ENCODE measurements at regions not wholly inside any gene's neighbourhood (a gene's known extent, or its start where the extent isn't known, plus 50 kb on each side); places are given as distances from the start of the nearest gene placed in this dataset.

DNA sequence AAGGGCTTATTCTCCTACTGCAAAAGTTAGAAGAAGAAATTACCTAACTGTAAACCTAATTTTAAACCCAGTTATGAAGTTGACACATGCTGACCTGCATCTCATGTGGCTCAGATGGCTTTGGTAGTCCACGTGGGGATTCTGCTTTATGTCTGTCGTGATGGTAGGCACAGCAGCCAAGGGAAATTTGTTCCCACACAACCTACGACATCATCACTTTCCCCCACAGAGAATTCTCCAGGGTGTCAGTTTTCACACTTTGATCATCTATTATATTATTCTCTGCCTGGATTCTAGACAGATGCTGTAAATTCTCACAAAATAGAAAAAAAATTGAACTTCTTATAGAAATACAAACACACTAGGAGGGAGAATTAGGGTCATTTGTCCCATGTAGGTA lies 70.6 kb downstream of the PTHLH start:
- intact Hi-C loops (cut with micrococcal nuclease) = no loop called here
- no peaks in the 10 kb centered on the region for H3K36me3 ChIP-seq
- no peak for DNase-seq
- no peaks in the 10 kb centered on the region for H3K27me3 ChIP-seq (ENCODE audit: low read depth)
- no peak overlapping the region for H3K27ac ChIP-seq (replicated peaks)
- TF ChIP-seq, protein P1, sequence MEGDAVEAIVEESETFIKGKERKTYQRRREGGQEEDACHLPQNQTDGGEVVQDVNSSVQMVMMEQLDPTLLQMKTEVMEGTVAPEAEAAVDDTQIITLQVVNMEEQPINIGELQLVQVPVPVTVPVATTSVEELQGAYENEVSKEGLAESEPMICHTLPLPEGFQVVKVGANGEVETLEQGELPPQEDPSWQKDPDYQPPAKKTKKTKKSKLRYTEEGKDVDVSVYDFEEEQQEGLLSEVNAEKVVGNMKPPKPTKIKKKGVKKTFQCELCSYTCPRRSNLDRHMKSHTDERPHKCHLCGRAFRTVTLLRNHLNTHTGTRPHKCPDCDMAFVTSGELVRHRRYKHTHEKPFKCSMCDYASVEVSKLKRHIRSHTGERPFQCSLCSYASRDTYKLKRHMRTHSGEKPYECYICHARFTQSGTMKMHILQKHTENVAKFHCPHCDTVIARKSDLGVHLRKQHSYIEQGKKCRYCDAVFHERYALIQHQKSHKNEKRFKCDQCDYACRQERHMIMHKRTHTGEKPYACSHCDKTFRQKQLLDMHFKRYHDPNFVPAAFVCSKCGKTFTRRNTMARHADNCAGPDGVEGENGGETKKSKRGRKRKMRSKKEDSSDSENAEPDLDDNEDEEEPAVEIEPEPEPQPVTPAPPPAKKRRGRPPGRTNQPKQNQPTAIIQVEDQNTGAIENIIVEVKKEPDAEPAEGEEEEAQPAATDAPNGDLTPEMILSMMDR (IDR thresholded peaks at IDR 0.05; ENCODE audit: borderline replicate concordance) = no peak
- no peaks in the 10 kb centered on the region for H3K9me3 ChIP-seq (replicated peaks)
- H3K4me3 ChIP-seq = no peak overlapping the region
- H3K4me1 ChIP-seq = no peaks in the 10 kb centered on the region

DNA sequence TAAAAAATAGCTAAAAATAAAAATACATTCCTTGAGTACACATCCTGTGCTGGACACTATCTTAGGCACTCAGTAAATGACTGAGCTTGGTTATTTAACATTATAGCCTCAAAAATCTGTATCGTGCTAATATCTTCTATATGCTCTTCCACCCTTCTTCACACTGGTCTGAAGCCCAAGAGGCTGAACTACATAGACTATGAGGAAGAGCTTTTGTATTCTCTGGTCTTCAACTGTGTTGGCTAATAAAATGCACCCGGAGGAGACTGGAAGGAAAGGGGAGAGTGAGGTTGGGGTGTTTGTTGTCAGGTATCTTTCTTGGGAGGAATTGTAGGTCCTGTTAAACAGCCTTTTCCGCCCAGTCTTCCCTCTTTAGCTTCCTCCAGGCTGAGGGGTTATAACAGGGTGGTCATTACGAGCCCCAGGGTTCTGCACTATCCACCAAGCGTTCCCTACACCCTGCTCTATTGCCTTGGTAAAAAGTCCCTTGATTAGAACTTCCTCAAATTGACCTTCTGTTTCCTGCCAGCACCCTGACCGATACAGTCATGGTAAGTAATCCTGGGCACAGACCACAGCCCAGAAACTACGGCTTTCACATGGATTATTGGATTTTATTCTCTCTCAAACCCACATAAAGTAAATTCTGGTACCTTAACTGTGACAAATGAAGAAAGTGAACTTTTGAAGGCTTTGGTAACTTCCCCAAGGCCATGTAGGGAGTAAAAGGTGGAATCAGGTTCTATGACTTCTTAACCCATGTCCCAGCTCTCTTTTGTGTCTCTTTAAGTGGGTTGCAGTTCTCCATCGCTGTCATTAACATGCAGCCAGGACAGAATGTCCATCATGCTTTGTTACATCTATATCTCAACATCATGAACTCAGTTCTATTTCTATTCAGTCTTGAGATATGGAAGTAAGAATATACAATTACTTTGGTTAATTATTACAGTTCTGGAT lies 71.3 kb downstream of the PTHLH start:
- Histone ChIP-seq H3K4me1 (no peaks in the 10 kb centered on the region), H3K36me3 (no peaks in the 10 kb centered on the region), H3K4me3 (no peak overlapping the region), H3K27me3 (ENCODE audit: low read depth) (no peaks in the 10 kb centered on the region), H3K9me3 (replicated peaks) (no peaks in the 10 kb centered on the region), H3K27ac (replicated peaks) (no peak overlapping the region)
- intact Hi-C loops (cut with micrococcal nuclease) = no loop called here
- DNase-seq = no peak
- TF ChIP-seq, protein P1 (IDR thresholded peaks at IDR 0.05; ENCODE audit: borderline replicate concordance) = no peak

DNA sequence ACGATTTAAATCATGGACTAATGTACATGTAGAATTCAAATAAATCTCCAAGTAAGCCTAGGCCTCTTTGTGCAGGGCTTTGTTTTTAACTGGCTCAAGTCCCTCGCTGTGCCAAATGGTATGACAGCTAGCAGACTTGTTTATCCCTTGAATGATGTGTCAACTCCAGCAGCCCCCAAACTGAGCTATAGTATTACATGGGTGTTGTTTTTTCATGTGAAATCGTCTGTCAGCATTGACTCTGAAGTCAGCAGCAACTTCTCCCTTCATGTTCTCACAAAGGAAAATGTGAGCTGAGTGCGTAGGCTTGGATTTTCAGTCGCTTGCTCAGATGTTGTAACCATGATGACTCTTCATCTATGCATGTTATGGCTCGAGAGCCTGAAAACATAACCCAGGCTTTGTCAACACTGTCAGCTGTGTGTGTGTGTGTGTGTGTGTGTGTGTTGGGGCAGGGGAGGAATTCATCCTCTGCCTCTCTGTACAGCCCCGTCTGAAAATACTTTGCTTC lies 73.3 kb downstream of the PTHLH start:
- TF ChIP-seq, protein P1 (IDR thresholded peaks at IDR 0.05; ENCODE audit: borderline replicate concordance) = no peak
- Histone ChIP-seq H3K4me1 (no peaks in the 10 kb centered on the region), H3K27me3 (ENCODE audit: low read depth) (no peaks in the 10 kb centered on the region), H3K4me3 (no peak overlapping the region), H3K9me3 (replicated peaks) (no peaks in the 10 kb centered on the region), H3K27ac (replicated peaks) (no peak overlapping the region), H3K36me3 (no peaks in the 10 kb centered on the region)
- intact Hi-C loops (cut with micrococcal nuclease) = no loop called here
- no peak for DNase-seq

DNA sequence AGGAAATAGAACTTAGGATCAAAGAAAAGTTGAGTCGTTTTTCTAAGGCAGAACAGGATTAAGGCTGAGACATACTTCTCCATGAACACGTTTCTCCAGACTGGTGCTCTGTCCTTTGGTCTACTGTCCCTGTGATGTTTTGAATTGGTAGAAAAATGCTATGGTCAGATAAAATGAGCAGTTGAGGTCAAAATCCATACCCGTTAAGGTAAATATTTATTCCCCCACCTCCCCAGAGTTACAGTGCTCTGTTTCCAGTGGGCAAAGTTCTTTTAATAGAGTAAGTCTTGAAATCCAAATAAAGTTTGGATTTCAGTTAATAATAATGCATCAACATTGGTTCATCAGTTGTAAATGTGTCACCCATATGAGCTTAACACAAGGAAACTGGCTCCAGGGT lies 74.5 kb downstream of the PTHLH start:
- intact Hi-C loops (cut with micrococcal nuclease) = no loop called here
- H3K4me1 ChIP-seq = no peaks in the 10 kb centered on the region
- DNase-seq = no peak
- TF ChIP-seq, protein P1 (IDR thresholded peaks at IDR 0.05; ENCODE audit: borderline replicate concordance) = no peak
- no peaks in the 10 kb centered on the region for H3K36me3 ChIP-seq
- H3K27me3 ChIP-seq (ENCODE audit: low read depth) = no peaks in the 10 kb centered on the region
- H3K27ac ChIP-seq (replicated peaks) = no peak overlapping the region
- no peak overlapping the region for H3K4me3 ChIP-seq
- H3K9me3 ChIP-seq (replicated peaks) = no peaks in the 10 kb centered on the region

DNA sequence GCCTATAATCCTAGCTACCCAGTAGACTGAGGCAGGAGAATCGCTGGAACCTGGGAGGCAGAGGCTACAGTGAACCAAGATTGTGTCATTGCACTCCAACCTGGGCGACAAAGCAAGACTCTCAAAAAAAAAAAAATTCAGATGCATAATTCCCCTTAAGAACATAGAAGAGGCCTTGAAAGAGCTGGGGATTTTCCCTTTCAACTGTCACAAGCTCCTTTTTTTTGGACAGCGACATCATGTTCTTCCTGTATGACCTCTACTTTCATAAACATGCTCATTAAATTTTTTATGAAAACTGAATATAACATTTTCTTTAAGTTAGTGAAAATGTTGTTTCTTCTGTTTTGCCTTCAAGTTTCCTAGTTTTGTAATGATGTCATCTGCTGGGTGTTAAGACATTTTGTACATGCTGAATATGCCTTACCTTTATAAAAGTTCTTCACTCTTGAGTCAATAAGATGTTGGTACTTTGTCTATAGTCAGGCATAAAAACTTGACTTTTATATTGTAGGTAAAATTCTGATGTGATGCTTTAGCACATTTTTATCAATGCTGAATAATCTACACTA lies 76.0 kb downstream of the PTHLH start:
- no peak for DNase-seq
- no peaks in the 10 kb centered on the region for H3K4me1 ChIP-seq
- H3K27ac ChIP-seq (replicated peaks) = no peak overlapping the region
- TF ChIP-seq, protein P1 (IDR thresholded peaks at IDR 0.05; ENCODE audit: borderline replicate concordance) = no peak
- intact Hi-C loops (cut with micrococcal nuclease) = no loop called here
- H3K9me3 ChIP-seq (replicated peaks) = no peaks in the 10 kb centered on the region
- no peaks in the 10 kb centered on the region for H3K36me3 ChIP-seq
- no peak overlapping the region for H3K4me3 ChIP-seq
- no peaks in the 10 kb centered on the region for H3K27me3 ChIP-seq (ENCODE audit: low read depth)
